ENCODE measurements at regions not wholly inside any gene's neighbourhood (a gene's known extent, or its start where the extent isn't known, plus 50 kb on each side); places are given as distances from the start of the nearest gene placed in this dataset.
"Not testable (repeated sequence)": the region's sequence is repeated elsewhere in the genome, so short reads cannot be mapped to it uniquely, and the experiment has no call there.

GRCh38 chr13:18698332-18698731 lies 483.3 kb downstream of the TUBA3C start:
- TF ChIP-seq YY1 (IDR thresholded peaks at IDR 0.05; ENCODE audit: extremely low read depth, insufficient replicate concordance, low read depth, low read length); CTCF (IDR thresholded peaks at IDR 0.05 in 2 of 3, conservative IDR thresholded peaks at IDR 0.05 in 1 of 3; ENCODE audit: borderline replicate concordance in 1 of 3, insufficient read depth in 1 of 3, low read depth in 2 of 3, low read length in 2 of 3); FOSL1 (IDR thresholded peaks at IDR 0.05; ENCODE audit: low read depth); POLR2AphosphoS5 (IDR thresholded peaks at IDR 0.05; ENCODE audit: low read depth, low read length); TCF7L2 (IDR thresholded peaks at IDR 0.05; ENCODE audit: borderline replicate concordance, extremely low read depth, insufficient read depth, insufficient read length); POLR2A (IDR thresholded peaks at IDR 0.05; ENCODE audit: borderline replicate concordance, extremely low read depth, insufficient read depth, insufficient read length); EZH2phosphoT487 (IDR thresholded peaks at IDR 0.05; ENCODE audit: borderline replicate concordance); ZFX (IDR thresholded peaks at IDR 0.05); REST (IDR thresholded peaks at IDR 0.05; ENCODE audit: low read depth): not testable (repeated sequence)

Measured in HCT116 (cell line).